SK-N-SH (cell line): ENCODE measurements at regions not wholly inside any gene's neighbourhood (a gene's known extent, or its start where the extent isn't known, plus 50 kb on each side); places are given as distances from the start of the nearest gene placed in this dataset.
A peak's percentile ranks its signal among the peaks of the same experiment; 100 is the strongest.

ENCODE experiments used
- CTCF ChIA-PET: fragments of 300-600, 350-600 bp; formaldehyde crosslinking; extraction: SDS; loops from one replicate; lab custom pipeline; 2021; lab: Yijun Ruan, JAX
- POLR2A ChIA-PET: fragments of 350-600 bp; sonication (Branson Sonifier 250); formaldehyde crosslinking; extraction: SDS; loops from one replicate; lab custom pipeline; 2020; ENCODE audit warnings: antibody characterized with exemption, inconsistent platforms; lab: Yijun Ruan, JAX
- DNase-seq: peaks from one replicate; pipeline ENCODE4 v3.0.0; 2012
- H2AFZ ChIP-seq: fragments of 200-600 bp; sonication (generic); 2 replicates; pipeline ENCODE4 v1.8.1; 2016; ENCODE audit warnings: antibody characterized with exemption, mild to moderate bottlenecking, low read depth
- H3F3A ChIP-seq: fragments of 200-600 bp; sonication (generic); replicated peaks from 2 replicates; pipeline ENCODE3; 2016; ENCODE audit warnings: antibody characterized with exemption, mild to moderate bottlenecking; ENCODE audit not compliant: insufficient read depth
- H3K27ac ChIP-seq, 2 experiments: fragments of 200-500 bp in 1 of 2; fragments of 200-600 bp in 1 of 2; sonication (Bioruptor generic) in 1 of 2; sonication (generic), shearing (Covaris generic) in 1 of 2; 2 replicates each; pipeline versions ENCODE4 v1.5.1 to v1.6.1; 2014 to 2016; ENCODE audit warnings: low read depth in 2 of 2, inconsistent platforms in 1 of 2, low read length in 1 of 2, mild to moderate bottlenecking in 1 of 2, mixed read lengths in 1 of 2
- H3K27me3 ChIP-seq: fragments of 200-600 bp; sonication (generic), shearing (Covaris generic); 2 replicates; pipeline ENCODE4 v1.6.1; 2016; ENCODE audit warnings: mixed run types; ENCODE audit not compliant: insufficient read depth
- H3K36me3 ChIP-seq, 2 experiments: fragments of 200-500 bp in 1 of 2; fragments of 200-600 bp in 1 of 2; sonication (Bioruptor generic) in 1 of 2; sonication (generic) in 1 of 2; replicated peaks in 1 of 2; 2 replicates each; pipeline versions ENCODE3 to v1.5.1; 2014 to 2016; ENCODE audit warnings: low read length in 1 of 2, mild to moderate bottlenecking in 1 of 2; ENCODE audit not compliant: insufficient read depth in 2 of 2, control insufficient read depth in 1 of 2
- H3K4me1 ChIP-seq, 2 experiments: fragments of 200-500 bp in 1 of 2; fragments of 200-600 bp in 1 of 2; sonication (Bioruptor generic) in 1 of 2; sonication (generic), shearing (Covaris generic) in 1 of 2; 2 replicates each; pipeline versions ENCODE4 v1.5.1 to v1.6.1; 2014 to 2016; ENCODE audit warnings: low read depth in 1 of 2, low read length in 1 of 2, mixed run types in 1 of 2; ENCODE audit not compliant: insufficient read depth in 2 of 2, control insufficient read depth in 1 of 2
- H3K4me2 ChIP-seq: fragments of 200-600 bp; sonication (generic), shearing (Covaris generic); 2 replicates; pipeline ENCODE4 v1.6.1; 2017; ENCODE audit warnings: mixed run types
- H3K4me3 ChIP-seq, 2 experiments: fragments of 200-500 bp in 1 of 2; fragments of 200-600 bp in 1 of 2; sonication (Bioruptor generic) in 1 of 2; sonication (generic), shearing (Covaris generic) in 1 of 2; 2 replicates each; pipeline versions ENCODE4 v1.5.1 to v1.8.1; 2014 to 2016; ENCODE audit warnings: low read depth in 2 of 2, inconsistent platforms in 1 of 2, low read length in 1 of 2, mild to moderate bottlenecking in 1 of 2, mixed read lengths in 1 of 2, moderate library complexity in 1 of 2
- H3K79me2 ChIP-seq: fragments of 200-600 bp; sonication (generic); 2 replicates; pipeline ENCODE4 v1.8.1; 2017; ENCODE audit warnings: mild to moderate bottlenecking; ENCODE audit not compliant: insufficient read depth
- H3K9ac ChIP-seq: fragments of 200-600 bp; sonication (generic); 2 replicates; pipeline ENCODE4 v1.6.1; 2017; ENCODE audit warnings: mixed run types
- H3K9me2 ChIP-seq: fragments of 200-600 bp; sonication (generic); 2 replicates; pipeline ENCODE4 v1.6.1; 2017; ENCODE audit warnings: mixed run types
- H3K9me3 ChIP-seq: fragments of 200-600 bp; sonication (generic); 2 replicates; pipeline ENCODE4 v1.6.1; 2017; ENCODE audit warnings: mixed run types, mild to moderate bottlenecking, moderate library complexity
- H4K20me1 ChIP-seq: fragments of 200-600 bp; sonication (generic); 2 replicates; pipeline ENCODE4 v1.6.1; 2017; ENCODE audit warnings: mild to moderate bottlenecking, mixed run types; ENCODE audit not compliant: insufficient read depth
- ELF1 ChIP-seq: IDR thresholded peaks from 2 replicates; pipeline ENCODE4 v1.4.0; 2012
- EP300 ChIP-seq, 2 experiments: IDR thresholded peaks; 2 replicates each; pipeline versions ENCODE4 v1.4.0 to v1.6.1; 2012; ENCODE audit warnings: borderline replicate concordance in 1 of 2, low read depth in 1 of 2, low read length in 1 of 2
- FOXJ3 ChIP-seq: sonication (generic); formaldehyde crosslinking; IDR thresholded peaks from 2 replicates; pipeline ENCODE4 v1.5.1; 2020; ENCODE audit warnings: mild to moderate bottlenecking, missing genetic modification reagents
- GABPA ChIP-seq: IDR thresholded peaks from 2 replicates; pipeline ENCODE4 v1.4.0; 2012; ENCODE audit warnings: low read depth, mild to moderate bottlenecking
- GATA2 ChIP-seq: sonication (generic); formaldehyde crosslinking; IDR thresholded peaks from 2 replicates; pipeline ENCODE4 v1.5.0; 2020; ENCODE audit warnings: mild to moderate bottlenecking, missing genetic modification reagents
- MXI1 ChIP-seq: IDR thresholded peaks from 2 replicates; pipeline ENCODE4 v1.6.1; 2012; ENCODE audit warnings: mild to moderate bottlenecking, low read depth, low read length, improper control_type of control experiment
- NFIC ChIP-seq: IDR thresholded peaks from 2 replicates; pipeline ENCODE4 v1.4.0; 2012; ENCODE audit warnings: borderline replicate concordance
- NRF1 ChIP-seq: IDR thresholded peaks from 2 replicates; pipeline ENCODE4 v1.6.1; 2012; ENCODE audit warnings: low read depth, mild to moderate bottlenecking, low read length
- POLR2AphosphoS5 ChIP-seq: IDR thresholded peaks from 2 replicates; pipeline ENCODE4 v1.6.1; 2012; ENCODE audit warnings: low read depth, low read length
- RAD21 ChIP-seq: IDR thresholded peaks from 2 replicates; pipeline ENCODE4 v1.6.1; 2012; ENCODE audit warnings: mild to moderate bottlenecking, low read length
- RCOR1 ChIP-seq: fragments of 150-350 bp; IDR thresholded peaks from 2 replicates; pipeline ENCODE4 v1.6.1; 2017; ENCODE audit warnings: antibody characterized with exemption, low read length
- REST ChIP-seq: IDR thresholded peaks from 2 replicates; pipeline ENCODE4 v1.6.1; 2012; ENCODE audit warnings: mild to moderate bottlenecking, low read depth, low read length, moderate library complexity
- RFX5 ChIP-seq: IDR thresholded peaks from 2 replicates; pipeline ENCODE4 v1.6.1; 2012; ENCODE audit warnings: mild to moderate bottlenecking, improper control_type of control experiment, low read length
- SIN3A ChIP-seq: IDR thresholded peaks from 2 replicates; pipeline ENCODE4 v1.6.1; 2012; ENCODE audit warnings: low read depth, mild to moderate bottlenecking, low read length, moderate library complexity, borderline replicate concordance
- SMC3 ChIP-seq: IDR thresholded peaks from 2 replicates; pipeline ENCODE4 v1.6.1; 2012; ENCODE audit warnings: low read depth, low read length, improper control_type of control experiment
- TEAD4 ChIP-seq: IDR thresholded peaks from 2 replicates; pipeline ENCODE4 v1.4.0; 2012; ENCODE audit warnings: mild to moderate bottlenecking, borderline replicate concordance; ENCODE audit not compliant: insufficient read depth
- USF1 ChIP-seq: IDR thresholded peaks from 2 replicates; pipeline ENCODE4 v1.4.0; 2012; ENCODE audit warnings: low read depth, borderline replicate concordance
- YY1 ChIP-seq: IDR thresholded peaks from 2 replicates; pipeline ENCODE4 v1.4.0; 2012; ENCODE audit warnings: low read depth, mild to moderate bottlenecking
- ZBTB33 ChIP-seq: IDR thresholded peaks from 2 replicates; pipeline ENCODE4 v1.4.0; 2012; ENCODE audit warnings: low read depth, borderline replicate concordance
- WGBS: methylation state at CpG from one replicate; pipeline ENCODE4 v1.1.6; 2017; ENCODE audit warnings: low lambda C conversion rate; 5-methylcytosine and 5-hydroxymethylcytosine counted together
- TF ChIP-seq, protein P1 (sequence below): fragments of 200-600 bp; sonication (generic); IDR thresholded peaks from 2 replicates; pipeline ENCODE4 v1.6.1; 2017; ENCODE audit warnings: antibody characterized with exemption, mild to moderate bottlenecking, moderate library complexity

DNA sequence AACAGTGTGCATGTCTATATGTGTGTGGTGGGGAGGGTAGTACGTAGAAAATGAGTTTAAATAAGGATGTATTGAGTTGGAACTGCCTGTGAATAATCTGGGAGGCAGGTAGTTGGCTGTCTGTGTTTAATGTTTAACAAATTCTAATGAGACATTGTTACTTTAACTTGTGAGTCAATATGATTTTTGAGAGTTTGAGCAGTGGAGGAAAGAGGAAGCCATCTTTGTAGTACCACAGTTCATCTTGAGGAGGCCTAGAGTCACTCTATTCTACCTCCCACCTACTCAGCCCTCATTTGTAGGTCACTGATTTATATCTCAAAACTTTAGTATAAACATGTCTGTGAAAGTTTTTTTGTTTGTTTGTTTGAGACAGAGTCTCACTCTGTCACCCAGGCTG lies 129.9 kb upstream of the ITGB1 start (continued):
- TF ChIP-seq ZBTB33 (no peak), POLR2AphosphoS5 (no peak), FOXJ3 (CRISPR knock-in tag) (no peak), EP300 (IDR thresholded peaks at IDR 0.05; ENCODE audit: borderline replicate concordance in 1 of 2, low read depth in 1 of 2, low read length in 1 of 2) (no peak), NFIC (no peak), RCOR1 (no peak), SMC3 (no peak), RFX5 (no peak), RAD21 (no peak), MXI1 (no peak), GATA2 (CRISPR knock-in tag) (no peak)
- TF ChIP-seq, protein P1, sequence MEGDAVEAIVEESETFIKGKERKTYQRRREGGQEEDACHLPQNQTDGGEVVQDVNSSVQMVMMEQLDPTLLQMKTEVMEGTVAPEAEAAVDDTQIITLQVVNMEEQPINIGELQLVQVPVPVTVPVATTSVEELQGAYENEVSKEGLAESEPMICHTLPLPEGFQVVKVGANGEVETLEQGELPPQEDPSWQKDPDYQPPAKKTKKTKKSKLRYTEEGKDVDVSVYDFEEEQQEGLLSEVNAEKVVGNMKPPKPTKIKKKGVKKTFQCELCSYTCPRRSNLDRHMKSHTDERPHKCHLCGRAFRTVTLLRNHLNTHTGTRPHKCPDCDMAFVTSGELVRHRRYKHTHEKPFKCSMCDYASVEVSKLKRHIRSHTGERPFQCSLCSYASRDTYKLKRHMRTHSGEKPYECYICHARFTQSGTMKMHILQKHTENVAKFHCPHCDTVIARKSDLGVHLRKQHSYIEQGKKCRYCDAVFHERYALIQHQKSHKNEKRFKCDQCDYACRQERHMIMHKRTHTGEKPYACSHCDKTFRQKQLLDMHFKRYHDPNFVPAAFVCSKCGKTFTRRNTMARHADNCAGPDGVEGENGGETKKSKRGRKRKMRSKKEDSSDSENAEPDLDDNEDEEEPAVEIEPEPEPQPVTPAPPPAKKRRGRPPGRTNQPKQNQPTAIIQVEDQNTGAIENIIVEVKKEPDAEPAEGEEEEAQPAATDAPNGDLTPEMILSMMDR, result no peak

DNA sequence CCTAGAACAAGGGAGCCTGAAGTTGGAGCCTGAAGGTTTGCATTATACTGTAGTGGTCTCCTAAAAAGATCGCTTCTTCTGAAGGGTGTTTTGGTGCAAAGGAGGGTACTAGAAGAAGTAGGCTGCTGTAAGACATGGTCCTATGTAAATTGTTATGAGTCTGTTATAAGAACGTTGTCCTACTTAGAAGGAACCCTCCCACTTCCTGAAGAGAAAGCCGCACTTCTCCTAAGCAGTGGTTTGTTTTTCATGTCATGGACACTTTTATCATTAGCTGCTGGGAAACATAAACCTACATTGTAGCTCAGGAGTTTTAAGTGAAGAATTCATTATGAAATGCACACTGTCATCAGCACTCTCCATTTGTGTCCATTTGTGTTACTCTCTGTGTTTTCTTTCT lies 129.1 kb upstream of the ITGB1 start:
- Histone ChIP-seq H3K9me2 (no peaks in the 10 kb centered on the region), H3K9ac (no peak overlapping the region), H3K4me2 (no peak overlapping the region), H3K36me3 (no peaks in the 10 kb centered on the region), H3K9me3 (no peaks in the 10 kb centered on the region), H3F3A (no peaks in the 10 kb centered on the region), H3K79me2 (no peaks in the 10 kb centered on the region), H4K20me1 (no peaks in the 10 kb centered on the region), H3K4me3 (no peak overlapping the region), H3K27ac (no peak overlapping the region), H3K4me1 (no peaks in the 10 kb centered on the region), H3K27me3 (no peaks in the 10 kb centered on the region), H2AFZ (0 out of 2 replicates have a peak overlapping the region, but pooled peaks have one; percentile 14)
- POLR2A ChIA-PET, result no interaction called here
- TF ChIP-seq SMC3 (no peak), YY1 (no peak), GATA2 (CRISPR knock-in tag) (no peak), ELF1 (no peak), NFIC (no peak), EP300 (IDR thresholded peaks at IDR 0.05; ENCODE audit: borderline replicate concordance in 1 of 2, low read depth in 1 of 2, low read length in 1 of 2) (no peak), REST (no peak), USF1 (no peak), FOXJ3 (CRISPR knock-in tag) (no peak), NRF1 (no peak), TEAD4 (no peak), GABPA (no peak), SIN3A (no peak)
- TF ChIP-seq, protein P1, result no peak
- DNase-seq, result no peak
- CTCF ChIA-PET, result no interaction called here
- 96% methylated on average over 3 of the region's 3 CpGs for WGBS
